SKM-1 treated with dmso at 0.1 percent for 144 hours (cell line): ENCODE measurements at regions not wholly inside any gene's neighbourhood (a gene's known extent, or its start where the extent isn't known, plus 50 kb on each side); places are given as distances from the start of the nearest gene placed in this dataset.

Source experiments
- DNase-seq: peaks from one replicate; lab custom pipeline; 2025; ENCODE audit not compliant: unreplicated experiment; lab: John Stamatoyannopoulos, UW

- DNase-seq: no peak
Observed at GRCh38 chr6:139485742-139486475, 111.5 kb upstream of the CITED2 start.

DNA sequence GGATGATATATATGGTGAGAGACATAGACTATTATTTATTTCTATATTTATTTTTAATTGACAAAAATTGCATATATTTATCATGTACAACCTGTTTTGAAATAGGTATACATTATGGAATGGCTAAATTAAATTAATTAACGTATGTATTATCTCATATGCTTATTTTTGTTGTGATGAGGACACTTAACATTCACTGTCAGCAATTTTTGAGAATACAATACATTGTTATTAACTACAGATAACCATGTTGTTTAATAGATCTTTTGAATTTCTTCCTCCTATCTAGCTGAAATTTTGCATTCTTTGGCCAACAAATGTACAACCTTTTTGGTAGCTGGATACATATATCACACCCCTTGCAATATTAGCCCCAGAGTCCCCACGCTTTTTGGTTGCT lies 110.7 kb upstream of the CITED2 start:
- DNase-seq: no peak

GRCh38 chr6:139483079-139483478 lies 108.6 kb upstream of the CITED2 start:
- DNase-seq: no peak

- no peak for DNase-seq
Observed at GRCh38 chr6:139482287-139482686, 107.8 kb upstream of the CITED2 start.

GRCh38 chr6:139480356-139481165 lies 106.1 kb upstream of the CITED2 start:
- DNase-seq: no peak

DNA sequence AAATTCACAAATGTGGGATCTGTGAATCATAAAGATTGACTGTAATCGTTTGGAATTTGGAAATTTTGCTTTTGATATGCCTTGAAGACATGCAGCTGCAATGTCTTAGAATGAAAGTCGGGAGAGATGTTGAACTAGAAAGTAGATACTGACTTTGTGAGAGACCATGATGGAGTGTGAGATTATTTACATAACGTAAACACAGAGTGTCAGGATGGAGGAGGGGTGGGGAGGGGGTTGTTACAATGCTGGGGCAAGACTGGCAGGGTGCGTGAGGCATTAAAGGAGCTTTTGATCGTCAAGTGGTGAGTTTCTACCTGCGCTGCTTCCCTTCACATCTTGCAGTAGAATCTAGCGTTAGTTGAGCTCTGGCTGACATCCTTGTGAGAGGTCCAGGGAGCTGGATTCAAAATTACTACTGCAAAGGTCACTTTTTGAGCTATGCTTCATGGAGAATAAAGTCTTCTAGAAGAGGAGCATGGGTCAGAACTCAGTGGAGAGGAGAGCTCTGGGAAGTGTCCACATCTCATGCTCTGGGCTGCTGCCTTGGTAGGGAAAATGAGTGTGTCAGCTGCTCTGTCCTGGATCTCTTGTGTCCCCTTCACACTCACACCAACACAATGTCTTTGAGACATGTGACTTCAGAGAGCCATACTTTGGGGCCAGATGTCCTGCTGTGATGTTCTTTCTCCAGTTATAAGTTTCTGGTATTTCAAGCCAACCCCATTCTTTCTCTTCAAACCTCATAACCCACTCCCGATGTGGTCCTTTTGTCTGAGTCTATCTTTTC lies 105.2 kb upstream of the CITED2 start:
- no peak for DNase-seq

- DNase-seq: no peak
Observed at GRCh38 chr6:139475646-139476045, 101.2 kb upstream of the CITED2 start.

- no peak for DNase-seq
Observed at GRCh38 chr6:139475241-139475640, 100.8 kb upstream of the CITED2 start.

DNA sequence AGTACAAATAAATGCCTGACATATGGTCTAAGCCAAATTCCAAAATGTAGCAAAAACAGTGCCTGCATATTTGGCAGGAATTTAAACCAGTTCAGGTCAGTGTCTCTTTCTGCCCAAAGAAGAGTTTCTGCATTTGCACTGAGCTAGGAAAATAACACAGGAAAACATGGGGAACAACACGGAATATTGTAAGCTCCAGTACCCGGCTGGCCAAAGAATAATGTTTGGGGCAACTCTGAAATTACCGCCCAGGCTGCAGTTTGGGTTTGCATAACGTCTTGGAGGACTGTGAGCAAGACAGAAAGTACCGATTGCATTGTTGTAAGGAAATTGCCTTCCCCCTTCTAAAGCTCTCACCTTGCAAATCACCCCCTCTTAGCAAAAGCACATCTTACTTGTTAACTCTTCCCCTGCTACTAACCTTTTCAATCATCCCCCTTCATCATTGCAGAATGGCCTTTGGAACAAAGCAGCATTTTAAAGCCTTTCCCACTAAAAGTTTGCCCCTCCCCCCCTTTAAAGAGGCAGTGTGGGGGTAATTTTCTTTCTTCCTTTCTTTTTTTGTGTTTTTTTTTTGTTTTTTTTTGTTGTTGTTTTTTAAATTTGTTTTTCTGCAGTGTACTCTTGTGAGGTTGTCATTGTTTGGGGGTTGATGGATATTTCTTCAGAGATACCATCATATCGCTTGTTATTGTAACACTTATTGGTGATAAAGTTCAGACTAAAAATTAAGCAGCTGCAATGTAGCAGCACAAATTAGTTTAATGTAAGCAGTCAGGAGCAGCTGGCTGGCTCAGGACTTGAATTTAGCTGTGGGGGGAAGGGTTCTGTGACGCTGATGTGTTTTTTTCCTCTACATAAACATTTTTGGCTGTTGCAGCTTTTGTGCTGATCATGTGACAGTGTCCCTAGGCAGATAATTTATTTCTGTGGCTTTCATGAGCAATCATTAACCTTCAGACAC lies 100.0 kb upstream of the CITED2 start:
- DNase-seq: no peak

DNA sequence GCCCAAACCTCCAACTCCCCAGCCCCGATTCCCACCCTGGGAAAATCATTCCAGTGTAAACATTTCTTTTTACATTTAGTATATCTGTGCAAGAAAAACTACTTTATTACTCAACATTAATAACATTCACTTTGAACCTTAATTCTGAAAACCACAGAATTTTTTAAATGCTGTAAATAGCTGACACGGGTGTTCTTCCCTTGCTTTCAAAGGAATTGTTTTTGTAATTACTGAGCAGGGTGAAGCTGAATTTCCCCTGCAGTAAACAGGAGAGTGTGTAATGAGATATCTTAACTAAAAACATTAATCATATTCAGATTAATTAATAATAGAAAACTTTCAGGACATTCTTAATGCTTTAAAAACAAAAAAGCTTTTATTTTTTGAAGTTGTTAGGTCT lies 99.3 kb upstream of the CITED2 start:
- no peak for DNase-seq

DNA sequence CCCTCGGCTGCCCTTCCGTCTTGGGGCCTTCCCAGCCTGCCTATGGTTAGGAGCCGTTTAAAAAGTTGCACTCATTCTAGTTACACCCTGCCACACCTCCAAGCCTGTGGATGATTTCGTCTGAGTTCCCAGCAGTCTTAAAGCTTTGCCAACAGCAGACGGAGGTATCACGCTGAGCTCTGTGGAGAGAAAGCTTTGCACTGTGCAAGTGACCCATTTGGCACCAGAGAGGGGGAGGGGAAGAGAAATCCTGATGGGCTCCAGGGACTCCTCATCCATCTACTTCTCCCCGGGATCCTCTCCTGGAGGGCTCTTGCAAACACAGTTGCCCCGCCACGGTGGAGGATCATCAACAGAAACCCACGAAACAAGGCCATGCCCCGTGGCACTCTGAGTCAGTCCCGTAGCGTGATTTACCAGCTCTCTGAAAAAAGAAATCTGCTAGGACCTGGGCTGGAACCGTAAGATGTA lies 98.8 kb upstream of the CITED2 start:
- no peak for DNase-seq

DNA sequence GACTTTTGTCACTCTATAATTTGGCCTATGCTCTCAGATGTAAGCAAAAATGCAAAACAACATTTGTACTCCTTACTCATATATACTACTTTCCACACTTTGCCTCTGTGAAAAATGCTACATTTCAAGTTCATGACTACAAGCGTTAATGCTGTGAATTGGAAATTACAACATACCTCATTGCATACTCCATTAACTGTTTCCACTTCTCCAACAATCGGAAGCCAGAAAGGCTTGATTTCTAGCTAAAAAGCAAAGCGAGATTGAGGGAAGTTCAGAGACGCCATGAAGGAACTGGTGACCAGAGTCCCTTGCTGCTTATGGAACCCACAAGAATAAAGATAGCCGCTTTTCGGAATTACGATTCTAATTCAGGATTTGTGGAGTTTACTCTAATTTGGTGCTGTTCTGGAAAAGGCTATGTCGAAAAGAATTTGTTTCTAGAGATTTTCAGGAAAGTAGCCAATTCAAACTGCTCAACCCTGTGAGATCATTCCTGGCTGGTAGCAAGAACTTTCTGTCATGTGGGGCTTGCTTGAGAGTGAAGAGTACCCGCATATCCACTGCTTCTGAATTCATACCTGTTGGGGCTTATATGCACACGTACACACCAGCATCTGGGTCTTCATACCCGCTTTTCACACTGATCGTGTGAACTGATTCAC lies 98.0 kb upstream of the CITED2 start:
- DNase-seq: no peak

DNA sequence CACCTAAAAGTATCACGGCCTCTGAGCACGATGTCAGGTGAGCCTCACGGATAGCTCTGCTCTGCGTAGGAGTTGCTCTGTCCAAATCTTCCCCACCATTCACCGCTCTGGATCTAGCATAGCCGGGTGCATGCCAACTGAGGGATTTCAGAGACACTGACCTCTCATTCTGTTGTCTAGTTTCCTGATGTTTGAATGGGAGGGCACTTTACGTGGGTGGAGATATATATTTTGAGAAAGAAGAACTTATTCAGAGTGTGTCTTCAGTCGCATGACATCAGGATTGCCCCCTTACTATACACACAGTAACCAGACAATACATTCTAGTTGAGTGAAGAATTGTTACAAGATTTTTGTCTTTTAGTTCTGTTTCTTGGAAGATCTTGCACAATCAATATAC lies 96.5 kb upstream of the CITED2 start:
- no peak for DNase-seq

GRCh38 chr6:139468178-139468819 lies 93.9 kb upstream of the CITED2 start:
- DNase-seq: no peak

GRCh38 chr6:139457476-139457875 lies 83.0 kb upstream of the CITED2 start:
- DNase-seq: no peak

DNA sequence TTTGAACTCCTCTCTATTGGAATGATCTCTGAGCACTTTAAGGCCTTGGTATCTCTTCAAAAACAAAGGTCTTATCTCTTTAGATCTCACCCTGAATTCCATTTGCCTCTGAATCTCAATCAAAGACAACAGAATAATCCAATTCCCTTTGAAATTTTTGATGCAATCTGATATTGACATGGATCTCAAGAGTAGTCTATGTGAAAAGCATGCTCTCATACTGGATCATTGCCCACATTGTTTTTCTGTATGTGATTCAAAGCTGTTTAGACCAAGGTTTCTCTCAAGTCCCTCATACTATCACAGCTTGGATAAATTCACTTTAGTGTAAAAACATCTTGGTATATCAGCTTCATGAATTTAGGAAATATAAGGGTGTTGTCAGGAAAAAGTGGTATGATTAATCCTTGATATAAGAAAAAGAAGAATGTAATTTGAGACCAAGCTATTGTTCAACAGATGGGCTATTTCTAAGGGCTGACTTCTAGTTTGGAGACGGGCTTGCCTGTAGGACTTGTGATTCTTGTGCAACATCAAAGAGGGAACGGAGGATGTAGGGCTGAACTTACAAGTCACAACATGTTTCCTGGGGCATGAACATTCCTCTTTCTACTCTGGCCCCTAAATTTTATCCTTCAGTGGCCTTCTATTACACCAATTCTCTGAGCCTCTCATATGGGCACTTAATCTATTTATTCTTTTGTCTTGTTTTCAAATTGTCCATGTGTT lies 77.9 kb upstream of the CITED2 start:
- DNase-seq: peak; percentile 50

DNA sequence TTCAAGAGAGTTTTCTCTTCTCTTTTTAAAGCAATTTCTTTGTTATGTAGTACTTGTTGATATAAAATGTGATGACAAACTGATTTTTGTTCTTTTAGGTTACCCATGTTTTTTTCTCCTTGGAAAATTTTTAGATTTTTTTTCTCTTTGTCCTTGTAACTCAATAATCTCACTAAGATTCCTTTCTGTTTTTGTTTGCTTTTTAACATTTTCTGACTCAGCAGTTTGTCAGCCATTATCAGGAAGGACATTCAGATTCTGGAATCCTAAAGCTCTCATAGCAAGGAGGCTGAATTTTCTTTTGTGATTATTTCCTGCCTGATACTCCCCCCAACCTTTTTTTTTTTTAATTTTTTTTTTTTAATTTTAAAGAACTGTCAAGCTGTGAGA lies 75.2 kb upstream of the CITED2 start:
- no peak for DNase-seq

- no peak for DNase-seq
Observed at GRCh38 chr6:139448998-139449610, 74.7 kb upstream of the CITED2 start.
